CD4-positive, alpha-beta T cell treated with Interleukin-12 subunit alpha and Interleukin-12 subunit beta, for 1 hour (primary cell): ENCODE measurements at regions not wholly inside any gene's neighbourhood (a gene's known extent, or its start where the extent isn't known, plus 50 kb on each side); places are given as distances from the start of the nearest gene placed in this dataset.
"Not testable (repeated sequence)": the region's sequence is repeated elsewhere in the genome, so short reads cannot be mapped to it uniquely, and the experiment has no call there.

ENCODE experiments used
- DNase-seq: peaks from one replicate; pipeline ENCODE4 v3.0.0-alpha.2; 2020

GRCh38 chrX:120752431-120753082 lies 122.7 kb upstream of the C1GALT1C1 start:
- DNase-seq, result no peak

- DNase-seq, result no peak
Measured at GRCh38 chrX:120751683-120752082, 121.8 kb upstream of the C1GALT1C1 start.

GRCh38 chrX:120750381-120750780 lies 120.5 kb upstream of the C1GALT1C1 start:
- no peak for DNase-seq

GRCh38 chrX:120749141-120749846 lies 119.4 kb upstream of the C1GALT1C1 start:
- DNase-seq, result no peak

GRCh38 chrX:120746153-120746552 lies 116.3 kb upstream of the C1GALT1C1 start:
- DNase-seq, result no peak

GRCh38 chrX:120742946-120743665 lies 113.3 kb upstream of the C1GALT1C1 start:
- DNase-seq, result no peak

- no peak for DNase-seq
Measured at GRCh38 chrX:120741452-120741851, 111.6 kb upstream of the C1GALT1C1 start.

- DNase-seq, result no peak
Measured at GRCh38 chrX:120740072-120740471, 110.2 kb upstream of the C1GALT1C1 start.

GRCh38 chrX:120739300-120739699 lies 109.4 kb upstream of the C1GALT1C1 start:
- DNase-seq, result no peak

GRCh38 chrX:120736989-120737388 lies 107.1 kb upstream of the C1GALT1C1 start:
- no peak for DNase-seq

- no peak for DNase-seq
Measured at GRCh38 chrX:120735966-120736365, 106.1 kb upstream of the C1GALT1C1 start.

GRCh38 chrX:120732879-120733278 lies 103.0 kb upstream of the C1GALT1C1 start:
- no peak for DNase-seq

GRCh38 chrX:120732461-120732860 lies 102.6 kb upstream of the C1GALT1C1 start:
- no peak for DNase-seq

- DNase-seq, result no peak
Measured at GRCh38 chrX:120731386-120731785, 101.5 kb upstream of the C1GALT1C1 start.

- not testable (repeated sequence) for DNase-seq
Measured at GRCh38 chrX:120729506-120730255, 99.8 kb upstream of the C1GALT1C1 start.

- DNase-seq, result no peak
Measured at GRCh38 chrX:120727911-120728310, 98.1 kb upstream of the C1GALT1C1 start.

- no peak for DNase-seq
Measured at GRCh38 chrX:120727452-120727851, 97.6 kb upstream of the C1GALT1C1 start.

- DNase-seq, result no peak
Measured at GRCh38 chrX:120726294-120726693, 96.4 kb upstream of the C1GALT1C1 start.

- DNase-seq, result no peak
Measured at GRCh38 chrX:120725874-120726273, 96.0 kb upstream of the C1GALT1C1 start.

GRCh38 chrX:120719622-120720021 lies 89.8 kb upstream of the C1GALT1C1 start:
- DNase-seq, result no peak

GRCh38 chrX:120718969-120719368 lies 89.1 kb upstream of the C1GALT1C1 start:
- no peak for DNase-seq

GRCh38 chrX:120702337-120702736 lies 72.5 kb upstream of the C1GALT1C1 start:
- not testable (repeated sequence) for DNase-seq

GRCh38 chrX:120697053-120697452 lies 67.2 kb upstream of the C1GALT1C1 start:
- DNase-seq, result peak; percentile 49
